ENCODE measurements at regions not wholly inside any gene's neighbourhood (a gene's known extent, or its start where the extent isn't known, plus 50 kb on each side); places are given as distances from the start of the nearest gene placed in this dataset.

DNA sequence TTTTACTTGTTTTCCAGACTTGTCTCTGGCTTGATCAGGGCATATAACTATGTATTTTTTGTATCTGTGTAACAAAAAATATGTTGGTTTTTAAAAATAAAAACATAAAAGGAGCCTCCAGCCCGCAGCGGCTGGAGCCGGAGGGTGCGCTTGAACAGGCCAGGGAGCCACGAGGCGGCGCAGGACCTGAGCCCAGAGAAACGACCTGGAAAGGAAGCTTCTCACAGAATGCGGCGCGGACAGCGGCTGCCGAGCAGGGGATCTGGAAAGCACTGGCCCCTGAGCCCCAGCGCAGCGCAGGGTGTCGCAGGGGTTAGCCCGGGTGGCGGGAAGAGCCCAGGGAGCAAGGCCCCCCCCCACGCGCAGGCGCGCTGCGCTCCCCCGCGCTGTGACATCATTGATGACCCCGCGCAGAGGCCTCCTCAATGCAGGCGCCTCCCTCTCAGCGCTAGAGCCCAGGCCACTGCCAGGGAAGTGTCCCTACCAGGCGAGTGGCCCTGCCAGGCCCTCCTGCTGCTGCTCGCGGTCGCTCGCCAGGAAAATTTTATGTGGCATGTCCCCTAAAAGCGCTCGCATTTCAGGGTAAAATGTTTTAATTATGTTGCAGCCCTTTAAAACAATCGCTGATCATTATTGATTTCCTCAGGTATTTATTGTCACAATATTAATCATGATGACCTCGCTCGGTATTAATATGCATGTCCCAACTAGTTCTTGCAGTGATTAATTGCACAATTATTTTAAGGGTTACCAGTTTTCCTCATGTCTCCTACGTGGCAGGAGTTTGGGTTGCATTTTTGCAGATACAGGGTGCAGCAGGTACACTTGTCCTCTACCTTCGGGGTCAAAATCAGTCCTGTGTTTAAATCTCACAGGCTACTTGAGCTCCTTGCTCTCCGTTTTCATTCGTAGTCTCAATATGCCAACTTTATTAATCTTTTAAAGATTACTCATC lies 134.2 kb downstream of the USP22 start (continued):
- TF ChIP-seq, protein P1, sequence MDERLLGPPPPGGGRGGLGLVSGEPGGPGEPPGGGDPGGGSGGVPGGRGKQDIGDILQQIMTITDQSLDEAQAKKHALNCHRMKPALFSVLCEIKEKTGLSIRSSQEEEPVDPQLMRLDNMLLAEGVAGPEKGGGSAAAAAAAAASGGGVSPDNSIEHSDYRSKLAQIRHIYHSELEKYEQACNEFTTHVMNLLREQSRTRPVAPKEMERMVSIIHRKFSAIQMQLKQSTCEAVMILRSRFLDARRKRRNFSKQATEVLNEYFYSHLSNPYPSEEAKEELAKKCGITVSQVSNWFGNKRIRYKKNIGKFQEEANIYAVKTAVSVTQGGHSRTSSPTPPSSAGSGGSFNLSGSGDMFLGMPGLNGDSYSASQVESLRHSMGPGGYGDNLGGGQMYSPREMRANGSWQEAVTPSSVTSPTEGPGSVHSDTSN (CRISPR knock-in tag; IDR thresholded peaks at IDR 0.05; ENCODE audit: low read depth), result no peak
- TF ChIP-seq, protein P1 (tag; conservative IDR thresholded peaks at IDR 0.05; ENCODE audit: low read depth), result no peak
- TF ChIP-seq NELFE (IDR thresholded peaks at IDR 0.05; ENCODE audit: insufficient read depth, insufficient read length) (no peak), SMARCB1 (IDR thresholded peaks at IDR 0.05; ENCODE audit: insufficient read length, low read depth) (no peak), ZFX (CRISPR knock-in tag; IDR thresholded peaks at IDR 0.05) (no peak), ZNF444 (CRISPR knock-in tag; IDR thresholded peaks at IDR 0.05) (no peak), ZNF408 (CRISPR knock-in tag; IDR thresholded peaks at IDR 0.05; ENCODE audit: low read depth) (no peak), NCOR1 (IDR thresholded peaks at IDR 0.05) (no peak), MCM7 (IDR thresholded peaks at IDR 0.05) (no peak)
- TF ChIP-seq, protein P2, sequence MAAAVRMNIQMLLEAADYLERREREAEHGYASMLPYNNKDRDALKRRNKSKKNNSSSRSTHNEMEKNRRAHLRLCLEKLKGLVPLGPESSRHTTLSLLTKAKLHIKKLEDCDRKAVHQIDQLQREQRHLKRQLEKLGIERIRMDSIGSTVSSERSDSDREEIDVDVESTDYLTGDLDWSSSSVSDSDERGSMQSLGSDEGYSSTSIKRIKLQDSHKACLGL (CRISPR knock-in tag; IDR thresholded peaks at IDR 0.05; ENCODE audit: borderline replicate concordance, poor library complexity, severe bottlenecking), result no peak
- TF ChIP-seq, protein P3, sequence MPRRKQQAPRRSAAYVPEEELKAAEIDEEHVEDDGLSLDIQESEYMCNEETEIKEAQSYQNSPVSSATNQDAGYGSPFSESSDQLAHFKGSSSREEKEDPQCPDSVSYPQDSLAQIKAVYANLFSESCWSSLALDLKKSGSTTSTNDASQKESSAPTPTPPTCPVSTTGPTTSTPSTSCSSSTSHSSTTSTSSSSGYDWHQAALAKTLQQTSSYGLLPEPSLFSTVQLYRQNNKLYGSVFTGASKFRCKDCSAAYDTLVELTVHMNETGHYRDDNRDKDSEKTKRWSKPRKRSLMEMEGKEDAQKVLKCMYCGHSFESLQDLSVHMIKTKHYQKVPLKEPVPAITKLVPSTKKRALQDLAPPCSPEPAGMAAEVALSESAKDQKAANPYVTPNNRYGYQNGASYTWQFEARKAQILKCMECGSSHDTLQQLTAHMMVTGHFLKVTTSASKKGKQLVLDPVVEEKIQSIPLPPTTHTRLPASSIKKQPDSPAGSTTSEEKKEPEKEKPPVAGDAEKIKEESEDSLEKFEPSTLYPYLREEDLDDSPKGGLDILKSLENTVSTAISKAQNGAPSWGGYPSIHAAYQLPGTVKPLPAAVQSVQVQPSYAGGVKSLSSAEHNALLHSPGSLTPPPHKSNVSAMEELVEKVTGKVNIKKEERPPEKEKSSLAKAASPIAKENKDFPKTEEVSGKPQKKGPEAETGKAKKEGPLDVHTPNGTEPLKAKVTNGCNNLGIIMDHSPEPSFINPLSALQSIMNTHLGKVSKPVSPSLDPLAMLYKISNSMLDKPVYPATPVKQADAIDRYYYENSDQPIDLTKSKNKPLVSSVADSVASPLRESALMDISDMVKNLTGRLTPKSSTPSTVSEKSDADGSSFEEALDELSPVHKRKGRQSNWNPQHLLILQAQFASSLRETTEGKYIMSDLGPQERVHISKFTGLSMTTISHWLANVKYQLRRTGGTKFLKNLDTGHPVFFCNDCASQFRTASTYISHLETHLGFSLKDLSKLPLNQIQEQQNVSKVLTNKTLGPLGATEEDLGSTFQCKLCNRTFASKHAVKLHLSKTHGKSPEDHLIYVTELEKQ (CRISPR knock-in tag; IDR thresholded peaks at IDR 0.05), result no peak
- TF ChIP-seq, protein P4, sequence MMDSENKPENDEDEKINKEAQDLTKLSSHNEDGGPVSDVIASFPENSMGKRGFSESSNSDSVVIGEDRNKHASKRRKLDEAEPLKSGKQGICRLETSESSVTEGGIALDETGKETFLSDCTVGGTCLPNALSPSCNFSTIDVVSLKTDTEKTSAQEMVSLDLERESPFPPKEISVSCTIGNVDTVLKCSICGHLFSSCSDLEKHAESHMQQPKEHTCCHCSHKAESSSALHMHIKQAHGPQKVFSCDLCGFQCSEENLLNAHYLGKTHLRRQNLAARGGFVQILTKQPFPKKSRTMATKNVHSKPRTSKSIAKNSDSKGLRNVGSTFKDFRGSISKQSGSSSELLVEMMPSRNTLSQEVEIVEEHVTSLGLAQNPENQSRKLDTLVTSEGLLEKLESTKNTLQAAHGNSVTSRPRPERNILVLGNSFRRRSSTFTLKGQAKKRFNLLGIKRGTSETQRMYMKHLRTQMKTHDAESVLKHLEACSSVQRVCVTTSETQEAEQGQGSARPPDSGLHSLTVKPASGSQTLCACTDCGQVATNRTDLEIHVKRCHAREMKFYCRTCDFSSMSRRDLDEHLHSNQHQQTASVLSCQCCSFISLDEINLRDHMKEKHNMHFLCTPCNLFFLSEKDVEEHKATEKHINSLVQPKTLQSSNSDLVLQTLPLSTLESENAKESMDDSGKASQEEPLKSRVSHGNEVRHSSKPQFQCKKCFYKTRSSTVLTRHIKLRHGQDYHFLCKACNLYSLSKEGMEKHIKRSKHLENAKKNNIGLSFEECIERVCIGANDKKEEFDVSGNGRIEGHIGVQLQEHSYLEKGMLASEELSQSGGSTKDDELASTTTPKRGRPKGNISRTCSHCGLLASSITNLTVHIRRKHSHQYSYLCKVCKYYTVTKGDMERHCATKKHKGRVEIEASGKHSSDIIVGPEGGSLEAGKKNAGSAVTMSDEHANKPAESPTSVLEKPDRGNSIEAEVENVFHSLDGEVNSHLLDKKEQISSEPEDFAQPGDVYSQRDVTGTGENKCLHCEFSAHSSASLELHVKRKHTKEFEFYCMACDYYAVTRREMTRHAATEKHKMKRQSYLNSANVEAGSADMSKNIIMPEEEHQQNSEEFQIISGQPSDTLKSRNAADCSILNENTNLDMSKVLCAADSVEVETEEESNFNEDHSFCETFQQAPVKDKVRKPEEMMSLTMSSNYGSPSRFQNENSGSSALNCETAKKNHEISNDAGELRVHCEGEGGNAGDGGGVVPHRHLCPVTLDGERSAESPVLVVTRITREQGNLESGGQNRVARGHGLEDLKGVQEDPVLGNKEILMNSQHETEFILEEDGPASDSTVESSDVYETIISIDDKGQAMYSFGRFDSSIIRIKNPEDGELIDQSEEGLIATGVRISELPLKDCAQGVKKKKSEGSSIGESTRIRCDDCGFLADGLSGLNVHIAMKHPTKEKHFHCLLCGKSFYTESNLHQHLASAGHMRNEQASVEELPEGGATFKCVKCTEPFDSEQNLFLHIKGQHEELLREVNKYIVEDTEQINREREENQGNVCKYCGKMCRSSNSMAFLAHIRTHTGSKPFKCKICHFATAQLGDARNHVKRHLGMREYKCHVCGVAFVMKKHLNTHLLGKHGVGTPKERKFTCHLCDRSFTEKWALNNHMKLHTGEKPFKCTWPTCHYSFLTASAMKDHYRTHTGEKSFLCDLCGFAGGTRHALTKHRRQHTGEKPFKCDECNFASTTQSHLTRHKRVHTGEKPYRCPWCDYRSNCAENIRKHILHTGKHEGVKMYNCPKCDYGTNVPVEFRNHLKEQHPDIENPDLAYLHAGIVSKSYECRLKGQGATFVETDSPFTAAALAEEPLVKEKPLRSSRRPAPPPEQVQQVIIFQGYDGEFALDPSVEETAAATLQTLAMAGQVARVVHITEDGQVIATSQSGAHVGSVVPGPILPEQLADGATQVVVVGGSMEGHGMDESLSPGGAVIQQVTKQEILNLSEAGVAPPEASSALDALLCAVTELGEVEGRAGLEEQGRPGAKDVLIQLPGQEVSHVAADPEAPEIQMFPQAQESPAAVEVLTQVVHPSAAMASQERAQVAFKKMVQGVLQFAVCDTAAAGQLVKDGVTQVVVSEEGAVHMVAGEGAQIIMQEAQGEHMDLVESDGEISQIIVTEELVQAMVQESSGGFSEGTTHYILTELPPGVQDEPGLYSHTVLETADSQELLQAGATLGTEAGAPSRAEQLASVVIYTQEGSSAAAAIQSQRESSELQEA (IDR thresholded peaks at IDR 0.05; ENCODE audit: low read depth), result no peak
